Lung (tissue), 11 donors: ENCODE measurements at regions not wholly inside any gene's neighbourhood (a gene's known extent, or its start where the extent isn't known, plus 50 kb on each side); places are given as distances from the start of the nearest gene placed in this dataset.
A peak's percentile ranks its signal among the peaks of the same experiment; 100 is the strongest.

Experiments
- ATAC-seq: fragments of 200-7000 bp; cut with Tn5 transposase; one replicate; pipeline ENCODE4 v1.9.1; 2020; ENCODE audit warnings: moderate number of reproducible peaks; ENCODE audit not compliant: insufficient read depth, low FRiP score
- DNase-seq, 3 donors: peaks; one replicate each; pipeline ENCODE4 v3.0.0-alpha.2; 2013 to 2017
- H3K27ac ChIP-seq, 2 donors: one replicate each; pipeline ENCODE4 v1.5.1; 2013; ENCODE audit warnings: mild to moderate bottlenecking in 2 of 2, moderate library complexity in 2 of 2, control low read depth in 1 of 2, inconsistent platforms in 1 of 2, low read depth in 1 of 2, low read length in 1 of 2
- H3K27me3 ChIP-seq, 3 donors: one replicate each; pipeline ENCODE4 v1.5.1; 2013; ENCODE audit warnings: low read length in 2 of 3; ENCODE audit not compliant: control insufficient read depth in 3 of 3, insufficient read depth in 3 of 3
- H3K36me3 ChIP-seq, 4 donors: one replicate each; pipeline ENCODE4 v1.5.1; 2013; ENCODE audit warnings: low read length in 4 of 4, mild to moderate bottlenecking in 1 of 4, moderate library complexity in 1 of 4; ENCODE audit not compliant: control insufficient read depth in 4 of 4, insufficient read depth in 4 of 4
- H3K4me1 ChIP-seq, 5 donors: one replicate each; pipeline ENCODE4 v1.5.1; 2013; ENCODE audit warnings: low read length in 5 of 5, mild to moderate bottlenecking in 2 of 5, moderate library complexity in 1 of 5; ENCODE audit not compliant: control insufficient read depth in 5 of 5, insufficient read depth in 5 of 5
- H3K4me3 ChIP-seq: one replicate; pipeline ENCODE4 v1.5.1; 2013; ENCODE audit warnings: mild to moderate bottlenecking, control low read depth, moderate library complexity
- H3K9ac ChIP-seq, 2 donors: one replicate each; pipeline ENCODE4 v1.5.1; 2013; ENCODE audit warnings: low read length in 2 of 2, control low read depth in 1 of 2; ENCODE audit not compliant: insufficient read depth in 1 of 2
- H3K9me3 ChIP-seq, 4 donors: one replicate each; pipeline ENCODE4 v1.5.1; 2013; ENCODE audit warnings: low read length in 3 of 4, mild to moderate bottlenecking in 1 of 4, moderate library complexity in 1 of 4; ENCODE audit not compliant: control insufficient read depth in 4 of 4, insufficient read depth in 3 of 4
- WGBS, 2 donors: extraction: QIAGEN DNeasy Blood & Tissue Kit; methylation state at CpG; one replicate each; pipeline ENCODE4 v1.1.7; 2013; 5-methylcytosine and 5-hydroxymethylcytosine counted together
- TF ChIP-seq, protein P1 (sequence below): IDR thresholded peaks from 2 replicates; pipeline ENCODE4 v1.5.1; 2012; ENCODE audit warnings: mild to moderate bottlenecking; ENCODE audit errors: control extremely low read depth, extremely low read depth
- donor health status: control.
- donor health status: control.
- donor health status: Bipolar disorder and iron deficiency.
- donor health status: healthy.
- donor health status: DM: yes; HTN: yes; CAD: no.

DNA sequence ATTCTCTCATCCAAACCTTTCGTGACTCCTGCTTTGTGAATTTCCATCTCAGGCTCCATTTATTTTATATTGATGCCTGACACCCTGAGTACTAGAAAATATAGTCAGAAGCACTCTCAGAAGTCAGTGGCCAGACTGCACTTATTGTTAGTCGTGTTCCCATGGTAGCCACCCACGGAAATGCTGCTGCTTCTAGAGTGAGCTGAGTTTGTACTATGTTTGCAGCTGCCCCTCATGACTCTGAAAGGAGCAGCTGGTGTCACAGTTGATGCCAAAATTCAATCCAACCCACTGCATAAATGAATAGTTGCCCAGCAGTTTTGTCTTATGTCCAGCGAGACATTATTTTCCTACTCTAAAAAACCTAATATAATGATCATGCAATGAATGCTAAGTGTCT is 265.2 kb upstream of the SPHKAP start:
- ATAC-seq = no peak
- DNase-seq = peak in 2 of 3 donors; percentile 53 to 57
- no peak overlapping the region for H3K4me3 ChIP-seq
- H3K27me3 ChIP-seq = no peaks in the 10 kb centered on the region
- H3K9ac ChIP-seq = no peak overlapping the region
- no peaks in the 10 kb centered on the region for H3K36me3 ChIP-seq
- peaks cover 0 to 4% (median 0%) of the 10 kb centered on the region in 5 donors for H3K4me1 ChIP-seq
- no peak overlapping the region for H3K27ac ChIP-seq
- peaks cover 0 to 2% (median under 1%) of the 10 kb centered on the region in 4 donors for H3K9me3 ChIP-seq
- TF ChIP-seq, protein P1, sequence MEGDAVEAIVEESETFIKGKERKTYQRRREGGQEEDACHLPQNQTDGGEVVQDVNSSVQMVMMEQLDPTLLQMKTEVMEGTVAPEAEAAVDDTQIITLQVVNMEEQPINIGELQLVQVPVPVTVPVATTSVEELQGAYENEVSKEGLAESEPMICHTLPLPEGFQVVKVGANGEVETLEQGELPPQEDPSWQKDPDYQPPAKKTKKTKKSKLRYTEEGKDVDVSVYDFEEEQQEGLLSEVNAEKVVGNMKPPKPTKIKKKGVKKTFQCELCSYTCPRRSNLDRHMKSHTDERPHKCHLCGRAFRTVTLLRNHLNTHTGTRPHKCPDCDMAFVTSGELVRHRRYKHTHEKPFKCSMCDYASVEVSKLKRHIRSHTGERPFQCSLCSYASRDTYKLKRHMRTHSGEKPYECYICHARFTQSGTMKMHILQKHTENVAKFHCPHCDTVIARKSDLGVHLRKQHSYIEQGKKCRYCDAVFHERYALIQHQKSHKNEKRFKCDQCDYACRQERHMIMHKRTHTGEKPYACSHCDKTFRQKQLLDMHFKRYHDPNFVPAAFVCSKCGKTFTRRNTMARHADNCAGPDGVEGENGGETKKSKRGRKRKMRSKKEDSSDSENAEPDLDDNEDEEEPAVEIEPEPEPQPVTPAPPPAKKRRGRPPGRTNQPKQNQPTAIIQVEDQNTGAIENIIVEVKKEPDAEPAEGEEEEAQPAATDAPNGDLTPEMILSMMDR = no peak
- 65 to 73% methylated on average over 4 of the region's 4 CpGs for WGBS, 2 donors

DNA sequence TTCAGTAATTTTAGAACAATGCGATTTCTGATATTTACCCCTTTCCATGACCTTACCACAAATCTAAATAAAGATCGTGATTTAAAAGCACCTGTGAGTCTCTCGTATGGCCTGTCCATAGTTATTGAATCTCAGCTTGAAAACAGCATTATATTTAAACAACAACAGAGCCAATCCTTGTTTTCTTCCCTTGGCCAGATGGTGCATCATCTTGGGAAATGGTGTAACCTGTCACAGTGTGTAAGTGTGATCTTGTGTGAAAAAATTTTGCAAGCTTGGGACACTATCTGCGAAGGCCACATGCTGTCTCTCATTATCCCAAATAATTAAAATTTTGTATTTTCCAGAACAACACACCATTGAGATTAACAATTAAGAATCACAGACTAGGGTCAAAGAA is 262.7 kb upstream of the SPHKAP start:
- Histone ChIP-seq H3K36me3 (no peaks in the 10 kb centered on the region), H3K27me3 (no peaks in the 10 kb centered on the region), H3K9ac (no peak overlapping the region), H3K9me3 (peaks cover 0 to 2% (median 1%) of the 10 kb centered on the region in 4 donors), H3K4me3 (no peak overlapping the region), H3K4me1 (peaks cover 0 to 4% (median 0%) of the 10 kb centered on the region in 5 donors), H3K27ac (no peak overlapping the region)
- TF ChIP-seq, protein P1 = no peak
- DNase-seq (no peak), ATAC-seq (no peak)
- 86 to 88% methylated on average over 4 of the region's 4 CpGs for WGBS, 2 donors

DNA sequence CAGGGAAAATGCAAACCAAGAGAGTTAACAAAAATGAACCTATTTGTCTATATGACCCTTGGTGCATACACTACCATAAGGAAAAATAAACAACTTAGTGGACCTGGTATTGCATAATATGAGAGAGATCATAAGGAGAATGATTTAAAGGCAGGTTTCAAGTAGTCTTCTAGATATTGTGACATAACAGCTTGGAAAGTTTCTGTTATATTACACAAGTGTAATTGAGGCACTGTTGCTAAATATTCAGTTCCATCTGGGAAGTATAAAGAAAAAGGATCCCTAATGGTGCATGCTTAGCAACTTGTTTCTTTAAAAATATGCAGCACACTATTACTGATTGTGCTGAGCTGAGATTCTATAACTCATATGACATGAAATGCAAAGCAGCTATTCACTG is 252.2 kb upstream of the SPHKAP start:
- Histone ChIP-seq H3K4me1 (peaks cover 0 to 3% (median 0%) of the 10 kb centered on the region in 5 donors), H3K36me3 (no peaks in the 10 kb centered on the region), H3K4me3 (no peak overlapping the region), H3K27me3 (no peaks in the 10 kb centered on the region), H3K9me3 (no peaks in the 10 kb centered on the region), H3K27ac (no peak overlapping the region), H3K9ac (no peak overlapping the region)
- ATAC-seq (no peak), DNase-seq (peak in 2 of 3 donors; percentile 13 to 47)
- TF ChIP-seq, protein P1 = no peak

DNA sequence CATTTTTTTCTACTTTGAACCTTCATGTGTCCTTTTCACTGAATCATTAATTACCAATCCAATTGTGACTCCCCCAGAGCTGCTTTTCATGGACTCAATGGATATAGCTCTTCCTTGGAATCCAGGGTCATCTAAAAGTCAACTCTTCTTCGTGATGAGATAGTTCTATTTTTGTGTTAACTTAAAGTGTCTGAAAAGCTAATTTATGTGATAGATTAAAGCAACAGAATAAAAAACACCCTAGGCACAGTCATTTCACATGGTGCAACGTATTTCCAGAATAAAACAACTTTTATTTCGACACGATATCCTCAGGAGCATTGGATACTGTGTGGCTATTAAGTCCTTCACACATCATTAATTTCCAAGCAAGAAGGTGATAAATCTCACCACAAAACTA is 250.6 kb upstream of the SPHKAP start:
- ATAC-seq (no peak), DNase-seq (no peak)
- Histone ChIP-seq H3K4me3 (no peak overlapping the region), H3K27me3 (no peaks in the 10 kb centered on the region), H3K9ac (no peak overlapping the region), H3K9me3 (peaks cover 0 to 6% (median 2%) of the 10 kb centered on the region in 4 donors), H3K36me3 (no peaks in the 10 kb centered on the region), H3K4me1 (peaks cover 0 to 3% (median 0%) of the 10 kb centered on the region in 5 donors), H3K27ac (no peak overlapping the region)
- WGBS, 2 donors = 57 to 65% methylated on average over 4 of the region's 4 CpGs
- TF ChIP-seq, protein P1 = no peak
